GM12891 (cell line): ENCODE measurements at regions not wholly inside any gene's neighbourhood (a gene's known extent, or its start where the extent isn't known, plus 50 kb on each side); places are given as distances from the start of the nearest gene placed in this dataset.

Experiments used
- POLR2A ChIP-seq: IDR thresholded peaks from 2 replicates; pipeline ENCODE4 v1.6.1; 2011; ENCODE audit warnings: low read depth, low read length, control low read depth
- POLR2AphosphoS5 ChIP-seq: IDR thresholded peaks from 2 replicates; pipeline ENCODE4 v1.6.1; 2011; ENCODE audit warnings: low read depth, low read length, control low read depth
- POU2F2 ChIP-seq: IDR thresholded peaks from 2 replicates; pipeline ENCODE4 v1.6.1; 2011; ENCODE audit warnings: low read depth, mild to moderate bottlenecking, control low read depth, low read length, moderate library complexity
- SPI1 ChIP-seq: IDR thresholded peaks from 2 replicates; pipeline ENCODE4 v1.6.1; 2011; ENCODE audit warnings: low read depth, low read length, control low read depth
- TAF1 ChIP-seq: IDR thresholded peaks from 2 replicates; pipeline ENCODE4 v1.6.1; 2011; ENCODE audit warnings: low read depth, low read length, control low read depth

DNA sequence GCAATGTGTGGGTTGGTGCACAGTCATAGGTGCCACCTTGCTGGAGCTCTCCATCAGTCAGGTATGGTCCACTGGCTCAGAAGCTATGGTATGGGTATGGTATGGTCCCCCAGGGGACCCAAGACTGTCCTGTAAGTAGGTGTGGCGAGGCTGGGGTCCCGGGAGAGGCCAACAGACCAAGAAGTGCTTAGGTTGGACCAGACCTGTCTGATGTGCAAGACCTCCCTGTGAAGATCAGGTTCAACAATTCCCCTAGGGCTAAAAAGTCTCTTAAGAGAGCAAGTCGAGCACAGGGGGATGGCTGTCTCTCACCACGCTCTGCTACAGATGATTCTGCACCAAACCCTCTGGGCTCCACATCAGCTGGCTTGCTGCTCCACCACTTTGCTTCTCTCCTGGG, 1145.0 kb downstream of the RPA4 start:
- TF ChIP-seq TAF1 (no peak), POLR2A (no peak), POU2F2 (no peak), POLR2AphosphoS5 (no peak), SPI1 (no peak)
